ENCODE measurements at regions not wholly inside any gene's neighbourhood (a gene's known extent, or its start where the extent isn't known, plus 50 kb on each side); places are given as distances from the start of the nearest gene placed in this dataset.

GRCh38 chr9:82337351-82337750 lies 348.8 kb downstream of the SPATA31D1 start:
- Histone ChIP-seq H3K27me3 (ENCODE audit: insufficient read depth, low read length) (no peaks in the 10 kb centered on the region), H3K27ac (ENCODE audit: low read depth, low read length) (no peak overlapping the region), H3K36me3 (ENCODE audit: insufficient read depth, low read length) (no peaks in the 10 kb centered on the region), H3K9me3 (ENCODE audit: control insufficient read depth in 1 of 2, low read length in 2 of 2) (no peaks in the 10 kb centered on the region), H3K4me3 (ENCODE audit: low read length in 2 of 2) (no peak overlapping the region), H3K4me1 (ENCODE audit: insufficient read depth, low read length) (no peaks in the 10 kb centered on the region)
- no peak for DNase-seq
- no peak overlapping the region for H3K4me3 Mint-ChIP-seq
- no peak overlapping the region for H3K27ac Mint-ChIP-seq
- no peaks in the 10 kb centered on the region for H3K4me1 Mint-ChIP-seq
- ChIA-PET CTCF (ENCODE audit: partially characterized antibody) (no interaction called here), POLR2A (ENCODE audit: partially characterized antibody) (no interaction called here)
- peaks cover 0 to 11% (median under 1%) of the 10 kb centered on the region in 8 donors for H3K9me3 Mint-ChIP-seq
- no peaks in the 10 kb centered on the region for H3K27me3 Mint-ChIP-seq
- no peaks in the 10 kb centered on the region for H3K36me3 Mint-ChIP-seq
- intact Hi-C loops (cut with micrococcal nuclease) = no loop called here

- H3K36me3 ChIP-seq (ENCODE audit: insufficient read depth, low read length) = no peaks in the 10 kb centered on the region
- H3K4me3 Mint-ChIP-seq = no peak overlapping the region
- intact Hi-C loops (cut with micrococcal nuclease) = no loop called here
- ChIA-PET CTCF (ENCODE audit: partially characterized antibody) (no interaction called here), POLR2A (ENCODE audit: partially characterized antibody) (no interaction called here)
- H3K9me3 Mint-ChIP-seq = peaks cover 0 to 31% (median 9%) of the 10 kb centered on the region in 8 donors
- no peaks in the 10 kb centered on the region for H3K27me3 Mint-ChIP-seq
- no peak for DNase-seq
- H3K4me3 ChIP-seq (ENCODE audit: low read length in 2 of 2) = no peak overlapping the region
- no peaks in the 10 kb centered on the region for H3K27me3 ChIP-seq (ENCODE audit: insufficient read depth, low read length)
- no peaks in the 10 kb centered on the region for H3K36me3 Mint-ChIP-seq
- H3K27ac Mint-ChIP-seq = no peak overlapping the region
- H3K4me1 Mint-ChIP-seq = no peaks in the 10 kb centered on the region
- no peak overlapping the region for H3K27ac ChIP-seq (ENCODE audit: low read depth, low read length)
- no peaks in the 10 kb centered on the region for H3K4me1 ChIP-seq (ENCODE audit: insufficient read depth, low read length)
- H3K9me3 ChIP-seq (ENCODE audit: control insufficient read depth in 1 of 2, low read length in 2 of 2) = peaks cover 0 to 3% of the 10 kb centered on the region in 2 donors
These were observed 353.5 kb downstream of the SPATA31D1 start for GRCh38 chr9:82342046-82342445.

GRCh38 chr9:82346040-82346439 lies 357.5 kb downstream of the SPATA31D1 start:
- DNase-seq = no peak
- H3K9me3 Mint-ChIP-seq = peaks cover 0 to 41% (median 12%) of the 10 kb centered on the region in 8 donors
- Histone ChIP-seq H3K4me3 (ENCODE audit: low read length in 2 of 2) (no peak overlapping the region), H3K27ac (ENCODE audit: low read depth, low read length) (no peak overlapping the region), H3K36me3 (ENCODE audit: insufficient read depth, low read length) (no peaks in the 10 kb centered on the region), H3K27me3 (ENCODE audit: insufficient read depth, low read length) (no peaks in the 10 kb centered on the region), H3K4me1 (ENCODE audit: insufficient read depth, low read length) (no peaks in the 10 kb centered on the region), H3K9me3 (ENCODE audit: control insufficient read depth in 1 of 2, low read length in 2 of 2) (peaks cover 0 to 3% of the 10 kb centered on the region in 2 donors)
- no peak overlapping the region for H3K27ac Mint-ChIP-seq
- ChIA-PET POLR2A (ENCODE audit: partially characterized antibody) (no interaction called here), CTCF (ENCODE audit: partially characterized antibody) (no interaction called here)
- no peaks in the 10 kb centered on the region for H3K36me3 Mint-ChIP-seq
- no peaks in the 10 kb centered on the region for H3K4me1 Mint-ChIP-seq
- no peak overlapping the region for H3K4me3 Mint-ChIP-seq
- intact Hi-C loops (cut with micrococcal nuclease) = no loop called here
- no peaks in the 10 kb centered on the region for H3K27me3 Mint-ChIP-seq

GRCh38 chr9:82353631-82354278 lies 365.2 kb downstream of the SPATA31D1 start:
- Histone ChIP-seq H3K4me3 (ENCODE audit: low read length in 2 of 2) (no peak overlapping the region), H3K36me3 (ENCODE audit: insufficient read depth, low read length) (no peaks in the 10 kb centered on the region), H3K27me3 (ENCODE audit: insufficient read depth, low read length) (no peaks in the 10 kb centered on the region), H3K4me1 (ENCODE audit: insufficient read depth, low read length) (no peaks in the 10 kb centered on the region), H3K9me3 (ENCODE audit: control insufficient read depth in 1 of 2, low read length in 2 of 2) (no peaks in the 10 kb centered on the region), H3K27ac (ENCODE audit: low read depth, low read length) (no peak overlapping the region)
- Mint-ChIP-seq H3K4me3 (no peak overlapping the region), H3K27me3 (no peaks in the 10 kb centered on the region), H3K36me3 (no peaks in the 10 kb centered on the region), H3K27ac (no peak overlapping the region), H3K4me1 (no peaks in the 10 kb centered on the region), H3K9me3 (peaks cover 0 to 14% (median 4%) of the 10 kb centered on the region in 8 donors)
- POLR2A ChIA-PET (ENCODE audit: partially characterized antibody) = no interaction called here
- DNase-seq = no peak
- intact Hi-C loops (cut with micrococcal nuclease) = no loop called here
- CTCF ChIA-PET (ENCODE audit: partially characterized antibody) = no interaction called here

GRCh38 chr9:82354279-82354659 lies 365.7 kb downstream of the SPATA31D1 start:
- Mint-ChIP-seq H3K27ac (no peak overlapping the region), H3K27me3 (no peaks in the 10 kb centered on the region), H3K36me3 (no peaks in the 10 kb centered on the region), H3K9me3 (peaks cover 2 to 16% (median 5%) of the 10 kb centered on the region in 8 donors), H3K4me1 (no peaks in the 10 kb centered on the region), H3K4me3 (no peak overlapping the region)
- no peaks in the 10 kb centered on the region for H3K27me3 ChIP-seq (ENCODE audit: insufficient read depth, low read length)
- no peaks in the 10 kb centered on the region for H3K36me3 ChIP-seq (ENCODE audit: insufficient read depth, low read length)
- intact Hi-C loops (cut with micrococcal nuclease) = no loop called here
- H3K9me3 ChIP-seq (ENCODE audit: control insufficient read depth in 1 of 2, low read length in 2 of 2) = no peaks in the 10 kb centered on the region
- ChIA-PET POLR2A (ENCODE audit: partially characterized antibody) (no interaction called here), CTCF (ENCODE audit: partially characterized antibody) (no interaction called here)
- no peak for DNase-seq
- H3K4me1 ChIP-seq (ENCODE audit: insufficient read depth, low read length) = no peaks in the 10 kb centered on the region
- H3K27ac ChIP-seq (ENCODE audit: low read depth, low read length) = no peak overlapping the region
- no peak overlapping the region for H3K4me3 ChIP-seq (ENCODE audit: low read length in 2 of 2)

- H3K27ac ChIP-seq (ENCODE audit: low read depth, low read length) = no peak overlapping the region
- no peak for DNase-seq
- Mint-ChIP-seq H3K9me3 (peaks cover 2 to 15% (median 4%) of the 10 kb centered on the region in 8 donors), H3K4me3 (no peak overlapping the region), H3K4me1 (no peaks in the 10 kb centered on the region), H3K27me3 (no peaks in the 10 kb centered on the region), H3K36me3 (no peaks in the 10 kb centered on the region), H3K27ac (no peak overlapping the region)
- ChIA-PET POLR2A (ENCODE audit: partially characterized antibody) (no interaction called here), CTCF (ENCODE audit: partially characterized antibody) (no interaction called here)
- H3K4me3 ChIP-seq (ENCODE audit: low read length in 2 of 2) = no peak overlapping the region
- intact Hi-C loops (cut with micrococcal nuclease) = no loop called here
- no peaks in the 10 kb centered on the region for H3K9me3 ChIP-seq (ENCODE audit: control insufficient read depth in 1 of 2, low read length in 2 of 2)
- H3K4me1 ChIP-seq (ENCODE audit: insufficient read depth, low read length) = no peaks in the 10 kb centered on the region
- no peaks in the 10 kb centered on the region for H3K27me3 ChIP-seq (ENCODE audit: insufficient read depth, low read length)
- no peaks in the 10 kb centered on the region for H3K36me3 ChIP-seq (ENCODE audit: insufficient read depth, low read length)
These were observed 367.6 kb downstream of the SPATA31D1 start for GRCh38 chr9:82356131-82356530.

GRCh38 chr9:82356871-82357270 lies 368.3 kb downstream of the SPATA31D1 start:
- Histone ChIP-seq H3K27ac (ENCODE audit: low read depth, low read length) (no peak overlapping the region), H3K9me3 (ENCODE audit: control insufficient read depth in 1 of 2, low read length in 2 of 2) (no peaks in the 10 kb centered on the region), H3K27me3 (ENCODE audit: insufficient read depth, low read length) (no peaks in the 10 kb centered on the region), H3K4me3 (ENCODE audit: low read length in 2 of 2) (no peak overlapping the region), H3K36me3 (ENCODE audit: insufficient read depth, low read length) (no peaks in the 10 kb centered on the region), H3K4me1 (ENCODE audit: insufficient read depth, low read length) (no peaks in the 10 kb centered on the region)
- Mint-ChIP-seq H3K9me3 (peaks cover 2 to 15% (median 4%) of the 10 kb centered on the region in 8 donors), H3K4me3 (no peak overlapping the region), H3K36me3 (no peaks in the 10 kb centered on the region), H3K27ac (no peak overlapping the region), H3K4me1 (no peaks in the 10 kb centered on the region), H3K27me3 (no peaks in the 10 kb centered on the region)
- ChIA-PET POLR2A (ENCODE audit: partially characterized antibody) (no interaction called here), CTCF (ENCODE audit: partially characterized antibody) (no interaction called here)
- DNase-seq = no peak
- intact Hi-C loops (cut with micrococcal nuclease) = no loop called here

- no peaks in the 10 kb centered on the region for H3K27me3 Mint-ChIP-seq
- peaks cover 0 to 14% (median 2%) of the 10 kb centered on the region in 8 donors for H3K9me3 Mint-ChIP-seq
- H3K4me1 Mint-ChIP-seq = no peaks in the 10 kb centered on the region
- no peak overlapping the region for H3K27ac ChIP-seq (ENCODE audit: low read depth, low read length)
- intact Hi-C loops (cut with micrococcal nuclease) = no loop called here
- no peaks in the 10 kb centered on the region for H3K4me1 ChIP-seq (ENCODE audit: insufficient read depth, low read length)
- H3K27me3 ChIP-seq (ENCODE audit: insufficient read depth, low read length) = no peaks in the 10 kb centered on the region
- no peaks in the 10 kb centered on the region for H3K36me3 Mint-ChIP-seq
- DNase-seq = no peak
- ChIA-PET CTCF (ENCODE audit: partially characterized antibody) (no interaction called here), POLR2A (ENCODE audit: partially characterized antibody) (no interaction called here)
- H3K4me3 Mint-ChIP-seq = no peak overlapping the region
- no peaks in the 10 kb centered on the region for H3K9me3 ChIP-seq (ENCODE audit: control insufficient read depth in 1 of 2, low read length in 2 of 2)
- no peak overlapping the region for H3K27ac Mint-ChIP-seq
- no peak overlapping the region for H3K4me3 ChIP-seq (ENCODE audit: low read length in 2 of 2)
- H3K36me3 ChIP-seq (ENCODE audit: insufficient read depth, low read length) = no peaks in the 10 kb centered on the region
These were observed 374.6 kb downstream of the SPATA31D1 start for GRCh38 chr9:82363198-82363597.
